DOHH2 (cell line): ENCODE measurements at regions not wholly inside any gene's neighbourhood (a gene's known extent, or its start where the extent isn't known, plus 50 kb on each side); places are given as distances from the start of the nearest gene placed in this dataset.

Source experiments
- EZH2phosphoT487 ChIP-seq: fragments of 200-600 bp; sonication (generic); IDR thresholded peaks from 2 replicates; pipeline ENCODE4 v1.6.1; 2017; ENCODE audit warnings: borderline replicate concordance, mild to moderate bottlenecking, antibody characterized with exemption, low read length, moderate library complexity, mixed read lengths
- TF ChIP-seq, protein P1 (sequence below): fragments of 200-600 bp; sonication (generic); IDR thresholded peaks from one replicate; pipeline ENCODE4 v1.5.1; 2014; ENCODE audit warnings: antibody characterized with exemption, mild to moderate bottlenecking, low read depth, low read length; ENCODE audit not compliant: poor library complexity, severe bottlenecking

DNA sequence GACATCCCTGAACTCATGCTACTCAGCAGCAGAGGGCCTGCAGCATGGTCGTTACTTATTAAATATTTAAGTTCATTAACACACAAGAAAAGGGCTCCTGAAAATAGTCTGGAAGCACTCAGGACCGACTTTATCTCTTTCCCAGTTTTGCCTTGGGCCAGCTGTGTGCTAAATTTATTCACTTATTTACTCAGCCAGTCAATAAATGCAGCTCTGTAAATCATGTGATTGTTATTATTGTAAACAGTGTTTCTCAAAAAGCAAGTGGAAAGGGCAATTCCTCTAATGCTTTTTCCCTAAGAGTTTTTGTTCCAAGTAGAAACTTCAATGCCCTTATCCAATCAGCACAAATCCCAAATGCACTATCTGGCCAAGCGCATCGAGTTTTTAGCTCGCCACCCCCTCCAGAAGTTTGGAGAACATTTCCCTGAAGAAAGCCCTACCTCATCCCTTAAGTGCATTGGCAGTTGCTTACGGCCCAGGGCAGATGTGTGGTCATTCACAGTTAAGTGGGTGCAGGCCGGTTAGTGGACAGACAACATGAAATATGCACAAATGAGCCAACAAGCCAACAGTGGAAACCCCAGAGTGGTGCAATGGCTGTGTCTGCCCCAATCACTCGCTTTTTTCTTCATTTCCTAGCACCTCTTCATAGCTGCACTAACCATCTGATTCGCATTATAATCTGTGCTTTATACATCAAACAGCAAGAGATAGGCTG lies 125.8 kb downstream of the SMIM20 start:
- TF ChIP-seq, protein P1, sequence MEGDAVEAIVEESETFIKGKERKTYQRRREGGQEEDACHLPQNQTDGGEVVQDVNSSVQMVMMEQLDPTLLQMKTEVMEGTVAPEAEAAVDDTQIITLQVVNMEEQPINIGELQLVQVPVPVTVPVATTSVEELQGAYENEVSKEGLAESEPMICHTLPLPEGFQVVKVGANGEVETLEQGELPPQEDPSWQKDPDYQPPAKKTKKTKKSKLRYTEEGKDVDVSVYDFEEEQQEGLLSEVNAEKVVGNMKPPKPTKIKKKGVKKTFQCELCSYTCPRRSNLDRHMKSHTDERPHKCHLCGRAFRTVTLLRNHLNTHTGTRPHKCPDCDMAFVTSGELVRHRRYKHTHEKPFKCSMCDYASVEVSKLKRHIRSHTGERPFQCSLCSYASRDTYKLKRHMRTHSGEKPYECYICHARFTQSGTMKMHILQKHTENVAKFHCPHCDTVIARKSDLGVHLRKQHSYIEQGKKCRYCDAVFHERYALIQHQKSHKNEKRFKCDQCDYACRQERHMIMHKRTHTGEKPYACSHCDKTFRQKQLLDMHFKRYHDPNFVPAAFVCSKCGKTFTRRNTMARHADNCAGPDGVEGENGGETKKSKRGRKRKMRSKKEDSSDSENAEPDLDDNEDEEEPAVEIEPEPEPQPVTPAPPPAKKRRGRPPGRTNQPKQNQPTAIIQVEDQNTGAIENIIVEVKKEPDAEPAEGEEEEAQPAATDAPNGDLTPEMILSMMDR = no peak
- no peak for TF ChIP-seq EZH2phosphoT487
